Fibroblast of skin of back (primary cell): ENCODE measurements at regions not wholly inside any gene's neighbourhood (a gene's known extent, or its start where the extent isn't known, plus 50 kb on each side); places are given as distances from the start of the nearest gene placed in this dataset.
"Not testable (repeated sequence)": the region's sequence is repeated elsewhere in the genome, so short reads cannot be mapped to it uniquely, and the experiment has no call there.

Experiments
- DNase-seq: peaks from one replicate; pipeline ENCODE4 v3.0.0-alpha.2; 2013

GRCh38 chr7:47088329-47089067 is 493.4 kb downstream of the TNS3 start:
- peak; percentile 65 for DNase-seq

DNA sequence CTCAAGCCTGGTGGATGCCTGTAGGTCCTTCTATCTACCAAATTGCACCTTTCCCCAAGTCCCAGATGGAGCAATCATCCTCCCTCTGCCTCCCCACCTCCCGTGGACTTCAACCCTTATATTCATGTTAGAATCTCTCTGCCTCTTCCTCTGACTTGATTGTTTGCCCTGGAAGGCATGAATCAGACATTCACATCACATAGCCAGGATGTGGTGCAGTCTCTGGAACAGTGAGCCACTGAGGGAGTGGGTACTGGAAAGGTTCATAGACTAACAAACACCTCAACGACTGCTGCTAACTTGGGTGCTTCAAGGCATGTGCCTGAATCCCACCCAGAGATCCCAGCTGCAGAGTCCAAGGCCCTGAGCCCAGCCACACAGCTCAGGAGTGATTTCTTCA is 494.0 kb downstream of the TNS3 start:
- peak; percentile 54 for DNase-seq

- no peak for DNase-seq
Observed at GRCh38 chr7:47085491-47086275, 496.2 kb downstream of the TNS3 start.

DNA sequence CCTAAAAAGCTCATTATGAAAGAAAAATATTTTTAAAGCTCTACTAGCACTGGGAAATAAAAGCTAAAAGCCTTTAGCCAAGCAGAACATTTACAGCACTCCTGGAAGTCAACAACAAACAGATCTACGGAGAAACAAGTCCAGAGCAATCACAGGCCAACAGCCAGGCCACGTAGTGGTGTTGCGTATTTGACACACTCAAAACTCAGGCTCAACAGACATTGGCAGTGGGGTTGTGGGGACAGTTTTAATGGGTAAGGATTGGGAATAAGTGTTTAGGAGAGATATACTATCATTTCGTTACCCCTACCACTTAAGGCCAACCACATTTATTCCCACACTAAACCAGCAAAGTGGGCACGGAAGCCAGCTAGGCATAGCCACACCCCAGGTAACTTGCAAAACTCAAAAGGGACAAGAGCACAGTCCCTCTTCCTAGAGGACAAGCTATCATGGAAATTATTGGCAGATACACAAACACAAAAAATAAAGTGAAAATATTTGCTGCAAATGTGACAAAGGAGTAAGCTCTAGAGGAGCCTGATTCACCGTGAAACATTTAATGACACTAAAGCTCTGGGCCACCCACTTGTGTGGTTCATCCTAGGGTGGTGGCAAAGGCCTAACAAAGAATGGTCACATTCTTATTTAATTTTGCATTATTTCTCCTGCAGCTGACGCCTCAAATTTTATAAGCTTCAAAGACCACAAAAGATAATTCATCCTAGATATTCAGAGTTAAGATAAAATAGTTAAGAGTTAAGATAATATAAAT is 498.2 kb downstream of the TNS3 start:
- DNase-seq: no peak

GRCh38 chr7:47080816-47081215 is 501.1 kb downstream of the TNS3 start:
- DNase-seq: peak; percentile 36

DNA sequence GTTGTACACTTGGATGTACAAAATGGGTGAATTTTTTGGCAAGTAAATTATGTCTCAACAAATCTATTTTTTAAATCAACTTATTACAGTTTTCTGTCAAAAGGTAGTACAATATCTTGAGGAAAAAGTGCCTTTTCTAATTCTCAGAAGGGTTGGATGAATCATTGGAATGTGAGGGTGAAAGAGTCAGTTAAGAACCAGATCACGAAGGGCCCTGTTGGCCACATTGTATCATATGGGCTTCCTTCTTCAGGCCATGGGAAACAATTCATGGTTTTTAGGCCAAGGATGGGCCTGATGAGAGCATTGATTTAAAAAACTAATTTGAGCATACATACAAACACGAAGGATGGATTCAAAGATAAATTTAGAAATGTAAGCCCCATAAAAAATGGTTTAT is 503.7 kb downstream of the TNS3 start:
- DNase-seq: peak; percentile 33

- no peak for DNase-seq
Observed at GRCh38 chr7:47074702-47075153, 507.2 kb downstream of the TNS3 start.

DNA sequence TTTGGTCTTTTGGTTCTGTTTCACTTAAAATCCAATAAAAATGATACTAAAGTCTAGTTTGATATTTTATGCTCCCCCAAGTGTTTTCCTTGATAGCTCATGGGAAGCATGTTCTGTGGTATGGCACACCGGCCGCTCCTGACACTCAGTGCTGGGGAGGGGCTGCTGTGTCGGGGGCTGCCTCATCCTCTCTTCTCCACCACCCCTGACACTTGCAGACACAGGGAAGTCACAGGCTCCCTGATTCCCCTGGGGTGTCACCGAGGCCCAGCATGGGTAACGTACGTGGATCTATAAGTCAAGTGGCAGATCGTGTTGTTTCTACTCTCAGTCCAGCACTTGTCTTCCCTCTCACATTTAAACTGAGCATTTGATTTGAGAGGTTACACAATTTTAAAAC is 508.6 kb downstream of the TNS3 start:
- no peak for DNase-seq

GRCh38 chr7:47071866-47072265 is 510.0 kb downstream of the TNS3 start:
- no peak for DNase-seq

DNA sequence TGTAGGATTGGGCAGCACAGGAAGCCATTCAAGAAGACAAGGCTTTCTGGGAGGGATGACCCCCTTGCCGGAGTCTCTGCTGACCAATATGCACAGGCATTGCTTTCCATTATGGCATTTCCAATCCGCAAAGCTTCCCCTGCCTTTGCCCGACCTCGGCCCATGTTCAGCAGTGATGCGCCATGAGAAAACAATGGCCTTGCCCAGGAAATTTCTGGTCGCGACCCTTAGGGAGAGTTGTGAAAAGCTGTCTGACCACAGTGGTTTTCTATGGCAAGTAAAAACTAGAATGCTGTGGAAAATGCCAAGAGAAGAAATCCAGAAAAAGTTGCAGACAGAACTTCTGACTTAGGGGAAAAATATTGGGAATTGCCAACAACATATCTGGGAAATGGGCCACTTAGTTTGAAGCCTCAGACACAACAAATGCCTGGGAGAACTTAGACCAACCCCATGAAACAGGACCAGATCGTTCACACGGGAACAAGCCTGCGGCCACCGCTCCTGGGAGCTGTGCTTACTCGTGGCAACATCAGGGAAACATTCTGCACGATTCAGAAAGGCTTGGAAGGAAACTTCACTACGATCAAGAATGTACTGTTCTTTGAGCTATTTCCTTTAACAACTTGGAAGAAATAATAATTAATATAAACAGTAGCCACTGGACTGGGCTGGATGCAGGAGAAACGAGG is 512.4 kb downstream of the TNS3 start:
- no peak for DNase-seq

GRCh38 chr7:47066976-47067614 is 514.8 kb downstream of the TNS3 start:
- DNase-seq: no peak

DNA sequence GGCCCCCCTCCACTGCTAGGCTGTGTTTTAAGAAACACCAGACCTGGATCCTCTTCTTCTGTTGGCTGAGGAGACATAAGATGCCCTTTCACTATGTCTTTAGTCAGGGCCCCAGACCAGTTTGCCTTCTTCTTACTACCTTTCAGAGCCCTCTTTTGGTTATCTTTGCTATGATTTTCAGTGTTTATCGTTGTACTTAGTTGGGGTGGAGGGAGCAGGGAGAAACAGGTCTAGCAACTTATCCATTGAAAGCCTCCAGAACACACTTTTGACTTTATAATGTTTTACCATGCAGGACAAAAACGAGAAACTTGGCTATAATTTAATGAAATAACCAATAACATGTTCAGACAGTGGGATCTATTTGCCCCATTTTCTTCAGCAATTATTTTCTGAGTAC is 525.2 kb downstream of the TNS3 start:
- no peak for DNase-seq

- not testable (repeated sequence) for DNase-seq
Observed at GRCh38 chr7:47052541-47053208, 529.2 kb downstream of the TNS3 start.

GRCh38 chr7:47049234-47049774 is 532.6 kb downstream of the TNS3 start:
- DNase-seq: no peak

DNA sequence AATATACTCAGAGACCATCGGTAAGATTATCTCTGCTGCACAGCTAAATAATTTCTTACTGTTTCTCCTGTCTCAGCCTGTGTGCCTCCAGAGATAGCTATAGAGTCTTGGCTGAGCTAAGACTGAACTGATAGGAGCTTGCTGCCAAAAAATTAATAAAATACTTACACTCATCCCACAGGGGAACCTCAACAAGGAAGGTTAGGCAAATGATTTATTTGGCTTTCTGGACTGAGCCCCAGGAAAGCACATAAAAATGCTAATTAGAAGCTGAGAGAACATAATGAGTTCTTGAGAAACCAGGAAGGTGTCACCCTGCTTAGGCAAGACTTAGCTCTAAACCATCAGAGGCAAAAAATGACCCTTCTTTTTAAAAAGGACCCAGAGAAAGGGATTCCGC is 534.5 kb downstream of the TNS3 start:
- no peak for DNase-seq

DNA sequence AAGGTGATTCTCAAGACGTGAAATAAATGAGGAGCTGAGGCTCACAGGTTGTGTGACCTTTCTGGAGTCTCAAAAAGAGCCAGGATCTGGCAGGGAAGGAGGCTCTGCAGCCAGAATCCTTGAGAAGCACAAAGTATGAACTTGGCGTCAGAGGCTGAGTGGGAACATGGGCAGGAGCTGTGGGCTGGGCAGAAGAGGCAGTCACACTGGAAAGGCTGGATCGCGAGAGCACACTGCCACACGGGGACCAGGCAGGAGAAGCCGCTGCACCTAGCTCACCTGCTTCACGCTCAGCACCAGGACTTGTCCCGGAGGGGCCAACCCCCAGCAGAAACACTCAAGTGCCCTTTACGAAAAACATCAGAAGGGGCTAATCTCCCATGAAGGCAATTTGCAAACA is 535.0 kb downstream of the TNS3 start:
- no peak for DNase-seq

DNA sequence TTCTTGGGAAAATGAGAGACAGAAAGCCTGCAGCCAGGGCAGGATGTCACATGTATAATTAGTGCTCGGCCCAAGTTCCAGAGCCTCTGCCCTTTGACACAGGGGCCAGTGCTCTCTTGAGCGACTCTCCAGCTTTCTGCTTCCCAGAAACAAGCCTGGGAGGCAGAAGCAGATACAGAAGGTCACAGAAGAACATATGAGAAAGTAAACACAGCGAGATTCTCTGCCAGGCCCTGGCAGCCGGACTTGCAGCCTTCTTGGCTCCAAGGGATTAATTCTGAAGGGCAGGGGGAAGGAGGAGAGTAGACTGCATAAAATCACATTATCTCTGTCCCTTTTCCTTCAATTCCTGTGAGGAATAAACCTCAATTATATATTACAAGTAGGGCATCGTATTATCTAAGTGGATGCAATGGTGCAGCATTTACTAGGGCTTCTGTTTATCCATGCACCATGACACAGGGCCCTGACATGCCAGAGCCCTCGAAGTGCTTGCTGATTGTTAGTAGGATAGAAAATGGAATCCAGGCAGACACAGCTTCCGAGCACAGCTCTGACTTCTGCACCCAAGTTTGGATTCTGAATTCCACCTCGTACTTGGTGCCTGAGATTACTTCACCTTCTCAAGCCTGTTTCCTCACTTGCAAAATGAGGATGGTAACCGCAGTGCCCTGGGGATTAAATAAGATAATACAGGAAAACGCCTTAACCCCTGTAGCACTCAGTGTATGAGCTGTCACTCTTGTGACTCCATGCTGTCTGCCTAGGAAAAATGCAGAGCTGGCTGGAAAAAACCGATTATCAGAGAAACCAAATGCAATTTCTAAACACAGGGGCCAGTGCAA is 536.5 kb downstream of the TNS3 start:
- peak; percentile 40 for DNase-seq

DNA sequence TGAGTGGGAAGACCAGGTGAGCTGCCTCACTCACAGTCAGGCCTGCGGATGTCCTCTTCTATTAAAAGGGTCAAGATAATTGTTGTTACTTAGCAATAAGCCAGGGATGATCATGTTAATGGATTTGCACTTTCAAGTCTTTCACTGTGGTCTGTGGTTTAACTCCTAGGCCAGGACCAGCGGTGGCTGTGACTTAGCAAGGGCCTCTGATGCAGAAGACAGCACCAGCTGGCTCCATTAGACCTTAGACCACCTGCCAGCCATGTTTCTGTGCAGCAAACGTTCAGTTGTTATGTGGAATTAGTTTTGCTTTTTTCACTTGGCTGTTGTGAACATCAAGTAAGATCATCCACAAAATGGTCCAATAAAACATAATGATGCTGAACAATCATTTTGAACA is 537.3 kb downstream of the TNS3 start:
- no peak for DNase-seq

DNA sequence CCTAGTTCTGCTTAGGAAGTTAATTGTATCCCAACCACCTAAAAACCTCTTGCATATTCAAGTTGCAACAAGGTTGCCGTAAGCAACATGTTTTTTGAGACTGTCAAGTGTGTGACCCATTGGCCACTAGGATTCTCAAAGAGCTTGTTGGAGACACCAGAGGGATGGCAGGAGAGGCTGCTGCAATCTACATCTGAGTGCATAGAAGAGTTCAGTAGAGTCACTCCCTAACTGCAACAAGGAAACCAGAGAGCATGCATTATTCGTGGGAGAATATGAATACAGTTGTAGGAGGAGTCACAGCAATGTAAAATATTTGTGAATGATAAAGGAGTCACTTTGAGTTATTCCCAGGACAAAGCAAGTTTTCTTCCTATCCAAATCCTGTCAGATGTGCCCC is 538.6 kb downstream of the TNS3 start:
- DNase-seq: no peak

DNA sequence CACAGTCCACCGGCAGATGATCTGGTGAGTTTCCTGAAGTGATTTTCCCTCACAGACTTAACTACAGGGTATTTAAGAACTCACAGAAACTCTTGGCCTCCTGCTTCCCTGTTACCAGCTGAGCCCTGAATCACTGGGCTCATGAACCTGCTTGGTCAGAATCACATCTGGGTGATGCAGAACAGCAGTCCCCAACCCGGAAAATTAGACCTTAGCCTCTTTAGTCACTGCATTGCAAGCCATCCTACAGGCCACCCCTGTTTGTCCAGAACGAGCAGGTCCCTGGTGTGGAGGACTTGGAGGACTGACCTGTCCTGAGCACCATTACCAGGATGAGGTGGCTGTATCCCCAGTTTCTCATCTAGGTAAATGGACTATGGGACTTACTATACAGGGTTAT is 539.2 kb downstream of the TNS3 start:
- no peak for DNase-seq
